GM18870 (cell line): ENCODE measurements at regions not wholly inside any gene's neighbourhood (a gene's known extent, or its start where the extent isn't known, plus 50 kb on each side); places are given as distances from the start of the nearest gene placed in this dataset.
"Not testable (repeated sequence)": the region's sequence is repeated elsewhere in the genome, so short reads cannot be mapped to it uniquely, and the experiment has no call there.

ENCODE experiments used
- ATAC-seq: cut with Tn5 transposase; IDR thresholded peaks from one replicate; pipeline ENCODE4 v1.9.1; 2021; ENCODE audit warnings: moderate library complexity; ENCODE audit not compliant: unreplicated experiment

- no peak for ATAC-seq
These were observed 52.0 kb upstream of the LRIG1 start for GRCh38 chr3:66552846-66553245.

DNA sequence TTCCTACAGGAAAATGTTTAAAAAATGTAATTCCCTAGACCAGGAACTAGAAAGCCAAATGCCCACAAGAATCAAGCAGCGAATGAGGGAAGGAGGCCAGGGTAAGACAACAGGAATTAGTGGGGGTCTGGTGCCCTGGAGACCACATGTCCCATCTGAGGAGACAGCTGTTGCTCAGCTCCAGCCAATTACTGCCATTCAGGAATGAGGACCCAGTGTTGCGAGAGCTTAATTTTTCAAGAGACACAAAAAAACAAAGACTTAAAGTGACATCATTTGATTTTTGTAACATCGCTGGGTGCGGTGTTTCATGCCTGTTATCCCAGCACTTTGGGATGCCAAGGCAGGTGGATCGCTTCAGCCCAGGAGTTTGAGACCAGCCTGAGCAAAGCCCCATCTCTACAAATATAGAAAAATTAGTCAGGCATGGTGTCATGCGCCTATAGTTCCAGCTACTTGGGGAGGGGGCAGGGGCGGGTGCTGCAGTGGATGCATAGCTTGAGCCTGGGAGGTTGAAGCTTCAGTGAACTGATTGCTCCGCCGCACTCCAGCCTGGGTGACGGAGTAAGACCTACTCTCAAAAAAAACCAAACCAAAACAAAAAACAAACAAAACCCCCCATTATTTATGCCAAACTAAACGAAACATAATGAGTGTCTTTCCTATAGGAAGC, 52.8 kb upstream of the LRIG1 start:
- ATAC-seq = no peak

- ATAC-seq = no peak
These were observed 53.4 kb upstream of the LRIG1 start for GRCh38 chr3:66554178-66554577.

GRCh38 chr3:66555214-66555844, 54.5 kb upstream of the LRIG1 start:
- no peak for ATAC-seq

GRCh38 chr3:66557170-66557569, 56.3 kb upstream of the LRIG1 start:
- ATAC-seq = no peak

- not testable (repeated sequence) for ATAC-seq
These were observed 59.1 kb upstream of the LRIG1 start for GRCh38 chr3:66559924-66560323.

GRCh38 chr3:66561367-66561766, 60.5 kb upstream of the LRIG1 start:
- ATAC-seq = no peak

DNA sequence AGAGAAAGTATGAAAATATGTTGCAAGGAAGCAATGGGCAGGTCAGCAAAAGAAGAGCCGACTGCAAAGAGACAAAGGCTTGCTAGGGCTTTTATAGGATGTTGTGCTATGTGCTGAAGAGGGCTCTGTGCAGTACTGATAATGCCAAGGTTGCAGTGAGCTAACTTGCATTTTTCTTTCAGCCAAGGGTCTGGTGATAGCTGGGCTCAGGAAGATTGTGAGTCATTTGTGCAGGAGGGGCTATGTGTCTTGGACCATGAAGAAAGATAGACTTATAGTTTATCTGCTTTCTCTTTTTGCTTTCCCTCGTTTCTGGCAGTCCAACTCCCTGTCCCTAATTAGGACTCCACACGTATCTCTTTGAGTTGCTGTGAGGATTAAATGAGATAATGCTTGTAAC, 64.5 kb upstream of the LRIG1 start:
- ATAC-seq = no peak

DNA sequence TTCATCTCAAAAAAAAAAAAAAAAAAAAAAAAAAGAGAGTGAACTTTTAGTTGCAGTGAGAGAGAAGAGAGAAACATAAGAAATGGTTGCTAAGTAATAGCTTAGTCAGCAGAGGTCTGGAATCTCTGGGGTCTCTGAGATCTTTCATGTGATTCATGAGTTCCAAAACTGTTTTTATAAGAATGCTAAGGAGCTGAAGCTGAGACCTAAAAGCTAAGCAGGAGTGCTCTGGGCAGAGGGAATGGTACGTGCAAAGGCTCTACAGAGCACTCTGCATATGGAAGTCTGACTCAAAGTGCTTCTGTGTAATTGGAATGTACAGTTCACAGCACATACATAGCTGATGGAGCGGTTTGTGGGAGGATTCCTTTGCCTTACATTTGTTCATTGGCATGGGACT, 66.3 kb upstream of the LRIG1 start:
- no peak for ATAC-seq

GRCh38 chr3:66572090-66572675, 71.4 kb upstream of the LRIG1 start:
- ATAC-seq = no peak

GRCh38 chr3:66572938-66573710, 72.3 kb upstream of the LRIG1 start:
- no peak for ATAC-seq

DNA sequence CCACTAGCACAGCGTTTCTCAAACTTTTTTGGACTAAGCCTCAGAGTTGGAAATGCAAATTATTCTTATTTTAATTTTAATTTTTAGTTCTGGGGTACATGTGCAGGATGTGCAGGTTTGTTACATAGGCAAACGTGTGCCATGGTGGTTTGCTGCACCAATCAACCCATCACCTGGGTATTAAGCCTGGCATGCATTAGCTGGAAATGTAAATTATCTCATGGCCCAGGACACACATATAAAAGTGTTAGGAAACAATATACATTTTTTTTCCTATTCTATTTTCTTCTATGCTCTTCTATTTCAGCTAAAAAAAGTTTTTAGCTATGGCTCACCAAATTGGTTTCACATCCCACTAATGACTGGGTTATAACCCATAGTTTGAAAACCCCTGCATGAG, 73.3 kb upstream of the LRIG1 start:
- no peak for ATAC-seq

DNA sequence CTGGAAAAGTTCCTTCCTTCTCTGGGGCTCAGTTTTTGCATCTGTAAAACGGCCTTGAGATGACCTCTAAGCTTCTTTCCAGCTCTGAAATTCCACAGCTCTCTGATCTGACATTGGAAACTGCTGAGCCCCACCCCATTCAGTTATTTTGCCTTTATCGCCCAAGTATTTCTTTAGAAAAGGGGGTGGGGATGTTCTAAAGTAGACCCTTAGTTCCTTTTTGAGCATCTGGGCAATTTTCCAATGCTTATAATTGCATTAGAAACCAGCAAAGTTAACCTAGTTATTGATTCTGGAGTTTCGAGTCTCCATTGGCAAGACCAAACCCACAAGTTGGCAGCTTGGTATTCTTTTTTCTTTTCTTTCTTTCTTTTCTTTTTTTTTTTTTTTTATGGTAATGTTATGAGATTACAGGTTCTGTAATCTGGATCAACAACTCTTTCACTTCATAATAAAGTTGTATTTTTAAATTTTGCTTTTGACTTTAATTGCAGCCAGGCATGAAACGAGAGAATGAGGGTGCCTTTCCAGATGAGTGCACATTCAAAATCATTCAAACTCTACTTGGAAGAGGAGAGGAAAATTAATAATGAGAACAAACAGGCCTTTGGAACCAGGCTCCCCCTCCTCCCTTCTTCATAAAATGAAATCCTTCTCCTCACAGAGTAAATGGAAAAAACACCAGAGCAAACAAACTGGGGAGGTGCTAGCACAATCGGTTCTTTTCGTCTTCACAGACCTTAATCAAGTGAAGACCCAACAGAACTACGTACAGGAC, 76.8 kb upstream of the LRIG1 start:
- ATAC-seq = no peak

GRCh38 chr3:66581256-66581655, 80.4 kb upstream of the LRIG1 start:
- ATAC-seq = no peak

DNA sequence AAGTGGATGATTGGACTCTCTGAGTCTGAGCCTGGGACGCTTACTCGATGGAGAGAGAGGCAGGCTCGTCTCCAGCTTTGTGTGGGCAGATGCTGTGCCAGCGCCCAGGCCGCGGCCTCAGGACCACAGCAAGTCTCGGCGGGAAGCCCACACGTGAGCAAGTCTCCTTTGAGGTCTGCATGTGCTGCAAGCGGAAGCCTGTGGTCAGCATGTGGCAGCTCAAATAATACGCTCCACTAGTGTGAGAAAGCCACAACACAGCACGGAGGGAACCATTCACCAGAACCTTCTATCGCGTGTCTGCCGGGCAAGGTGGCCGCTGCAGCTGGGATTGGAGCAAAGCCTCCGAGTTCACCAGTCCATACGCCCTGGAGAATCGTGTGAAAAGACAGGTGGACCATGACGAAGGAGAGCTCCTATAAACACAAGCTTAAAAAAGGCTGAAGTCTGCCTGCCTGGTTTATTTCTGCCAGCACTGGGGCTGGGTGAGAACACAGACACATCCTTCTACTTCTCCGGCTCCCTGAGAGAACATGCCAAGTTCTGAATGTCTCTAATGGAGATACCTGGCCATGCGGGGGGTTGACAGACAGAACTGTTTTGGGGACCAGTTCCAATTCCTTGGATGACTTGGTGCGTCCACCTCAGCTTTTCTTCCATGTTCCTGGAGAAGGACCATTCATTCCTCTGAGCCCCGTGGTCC, 82.0 kb upstream of the LRIG1 start:
- peak; percentile 92 for ATAC-seq

DNA sequence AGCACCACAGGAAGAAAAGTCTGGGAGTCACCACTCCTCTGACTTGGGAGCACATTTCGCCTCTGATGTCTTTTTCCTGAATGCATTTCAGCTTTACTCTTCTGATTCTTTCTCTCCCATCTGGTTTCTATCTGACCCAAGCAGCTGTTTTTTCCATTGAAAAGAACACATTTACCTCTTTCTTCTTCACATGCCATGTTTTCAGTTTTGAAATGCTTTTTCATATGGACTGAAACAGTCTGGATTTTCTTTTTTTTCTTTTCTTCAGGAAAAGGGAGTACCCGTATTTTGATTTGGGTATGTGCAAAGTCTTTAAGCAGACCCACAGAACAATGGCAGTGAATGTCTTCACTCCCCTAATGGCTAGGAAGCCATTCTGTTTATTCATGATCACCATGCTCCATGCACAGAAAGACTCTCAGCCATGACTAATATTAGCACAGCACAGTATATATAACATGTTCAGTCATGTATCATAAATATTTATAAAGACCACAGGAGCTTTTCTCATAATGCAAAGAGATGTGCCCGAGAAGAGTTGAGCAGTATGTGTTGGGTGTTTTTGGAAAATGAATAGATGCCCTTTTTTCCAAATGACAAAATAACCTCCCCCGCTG, 82.7 kb upstream of the LRIG1 start:
- ATAC-seq = no peak

DNA sequence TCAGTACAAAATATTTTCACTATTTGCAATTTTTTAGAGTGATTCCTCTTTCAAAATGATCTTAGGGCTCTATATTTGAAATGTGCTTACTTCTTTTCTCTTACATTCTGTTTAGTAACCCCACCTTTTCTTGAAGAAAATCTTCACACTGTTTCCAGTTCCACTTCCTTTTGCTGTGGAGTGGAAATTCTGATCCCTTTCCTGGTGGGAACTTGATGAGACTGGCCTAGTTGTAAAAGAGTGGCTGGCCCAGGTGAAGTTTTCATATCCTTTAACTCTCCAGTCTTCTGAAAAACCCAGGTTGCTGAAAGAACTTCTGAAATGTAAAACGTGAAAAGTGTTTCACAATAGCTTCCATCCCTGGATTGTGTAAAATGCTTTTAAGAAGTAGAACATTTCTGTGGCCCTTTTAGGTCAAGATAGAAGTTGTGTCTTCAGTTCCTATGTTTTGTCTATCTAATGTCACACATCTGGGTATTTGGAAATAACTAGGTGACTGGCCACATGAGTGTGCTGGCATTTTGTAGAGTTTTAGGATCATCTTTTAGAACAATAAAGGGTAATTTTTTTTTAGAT, 84.8 kb upstream of the LRIG1 start:
- no peak for ATAC-seq

GRCh38 chr3:66586853-66587252, 86.0 kb upstream of the LRIG1 start:
- no peak for ATAC-seq

- ATAC-seq = no peak
These were observed 87.6 kb upstream of the LRIG1 start for GRCh38 chr3:66588340-66588847.
